Neural cell (in vitro differentiated cells): ENCODE measurements at regions not wholly inside any gene's neighbourhood (a gene's known extent, or its start where the extent isn't known, plus 50 kb on each side); places are given as distances from the start of the nearest gene placed in this dataset.

ENCODE experiments used
- H2AFZ ChIP-seq: fragments of 200-600, 300-800 bp; sonication (generic), shearing (Covaris generic); 2 replicates; pipeline ENCODE4 v1.6.0; 2014; ENCODE audit warnings: low read depth, mild to moderate bottlenecking, antibody characterized with exemption, low read length, moderate library complexity
- H3F3A ChIP-seq: fragments of 200-600 bp; shearing (Covaris generic); 2 replicates; pipeline ENCODE4 v1.6.1; 2016; ENCODE audit warnings: mild to moderate bottlenecking, moderate library complexity, mixed read lengths, antibody characterized with exemption, low read length; ENCODE audit not compliant: insufficient read depth, poor library complexity, severe bottlenecking
- H3K27ac ChIP-seq: fragments of 200-600, 300-800 bp; sonication (generic), shearing (Covaris generic); 2 replicates; pipeline ENCODE4 v1.5.1; 2014; ENCODE audit warnings: mild to moderate bottlenecking, low read length, moderate library complexity
- H3K27me3 ChIP-seq: fragments of 300-800, 200-600 bp; sonication (generic), shearing (Covaris generic); 2 replicates; pipeline ENCODE4 v1.6.0; 2014; ENCODE audit warnings: mild to moderate bottlenecking, low read depth, low read length, moderate library complexity; ENCODE audit not compliant: insufficient read depth
- H3K36me3 ChIP-seq: fragments of 300-800, 200-600 bp; sonication (generic), shearing (Covaris generic); 2 replicates; pipeline ENCODE4 v1.5.1; 2014; ENCODE audit warnings: mild to moderate bottlenecking, antibody characterized with exemption, low read length, moderate library complexity; ENCODE audit not compliant: insufficient read depth
- H3K4me2 ChIP-seq: fragments of 300-800, 200-600 bp; sonication (generic), shearing (Covaris generic); 2 replicates; pipeline ENCODE4 v1.6.0; 2014; ENCODE audit warnings: mild to moderate bottlenecking, low read length
- H3K4me3 ChIP-seq: fragments of 300-800, 200-600 bp; sonication (generic), shearing (Covaris generic); 2 replicates; pipeline ENCODE4 v1.5.1; 2014; ENCODE audit warnings: mild to moderate bottlenecking, low read length, moderate library complexity
- H3K79me2 ChIP-seq: fragments of 200-600 bp; shearing (Covaris generic); replicated peaks from 2 replicates; pipeline ENCODE4 v1.6.0; 2014; ENCODE audit warnings: mild to moderate bottlenecking, low read length, moderate library complexity; ENCODE audit not compliant: insufficient read depth
- H3K9ac ChIP-seq: fragments of 300-800, 200-600 bp; sonication (generic), shearing (Covaris generic); 2 replicates; pipeline ENCODE4 v1.6.1; 2016; ENCODE audit warnings: mild to moderate bottlenecking, low read length, mixed read lengths
- H3K9me2 ChIP-seq: fragments of 200-600 bp; shearing (Covaris generic); 2 replicates; pipeline ENCODE4 v1.6.1; 2016; ENCODE audit warnings: mild to moderate bottlenecking, low read length, mixed read lengths; ENCODE audit not compliant: insufficient read depth
- H3K9me3 ChIP-seq: fragments of 200-600, 300-800 bp; sonication (generic), shearing (Covaris generic); 2 replicates; pipeline ENCODE4 v1.6.1; 2016; ENCODE audit warnings: mild to moderate bottlenecking, mixed run types, low read length, moderate library complexity, mixed read lengths
- H4K20me1 ChIP-seq: fragments of 200-600 bp; shearing (Covaris generic); 2 replicates; pipeline ENCODE4 v1.6.1; 2016; ENCODE audit warnings: mild to moderate bottlenecking, mixed run types; ENCODE audit not compliant: insufficient read depth
- CTCF ChIP-seq: fragments of 450-650 bp; IDR thresholded peaks from 2 replicates; pipeline ENCODE4 v1.5.1; 2014; ENCODE audit warnings: antibody characterized with exemption, mild to moderate bottlenecking, moderate library complexity; ENCODE audit not compliant: poor library complexity, severe bottlenecking
- EP300 ChIP-seq: fragments of 450-650 bp; conservative IDR thresholded peaks from 2 replicates; pipeline ENCODE4 v1.6.1; 2014; ENCODE audit warnings: antibody characterized with exemption, mild to moderate bottlenecking, moderate library complexity; ENCODE audit not compliant: poor library complexity, severe bottlenecking
- EZH2 ChIP-seq: fragments of 200-600, 300-800 bp; shearing (Covaris generic), sonication (generic); IDR thresholded peaks from 2 replicates; pipeline ENCODE4 v1.6.1; 2014; ENCODE audit warnings: antibody characterized with exemption, low read length, borderline replicate concordance, mild to moderate bottlenecking; ENCODE audit not compliant: insufficient read depth, poor library complexity, severe bottlenecking
- MXI1 ChIP-seq: fragments of 450-650 bp; conservative IDR thresholded peaks from 2 replicates; pipeline ENCODE4 v1.6.1; 2014; ENCODE audit warnings: antibody characterized with exemption, mild to moderate bottlenecking; ENCODE audit not compliant: poor library complexity, severe bottlenecking
- POLR2AphosphoS5 ChIP-seq: IDR thresholded peaks from 2 replicates; pipeline ENCODE4 v1.6.1; 2012
- RAD21 ChIP-seq: fragments of 450-650 bp; conservative IDR thresholded peaks from 2 replicates; pipeline ENCODE4 v1.6.1; 2014; ENCODE audit warnings: antibody characterized with exemption, mild to moderate bottlenecking, moderate library complexity
- SMC3 ChIP-seq: fragments of 450-650 bp; conservative IDR thresholded peaks from 2 replicates; pipeline ENCODE4 v1.6.1; 2014; ENCODE audit warnings: antibody characterized with exemption, mild to moderate bottlenecking, moderate library complexity; ENCODE audit not compliant: poor library complexity
- TAF1 ChIP-seq: IDR thresholded peaks from 2 replicates; pipeline ENCODE4 v1.6.1; 2012; ENCODE audit warnings: low read depth
- TF ChIP-seq, protein P1 (sequence below): IDR thresholded peaks from 2 replicates; pipeline ENCODE4 v1.6.1; 2012; ENCODE audit warnings: borderline replicate concordance

- Histone ChIP-seq H3K27ac (no peak overlapping the region), H3K27me3 (no peaks in the 10 kb centered on the region), H3K9ac (no peak overlapping the region), H3K9me3 (no peaks in the 10 kb centered on the region), H4K20me1 (no peaks in the 10 kb centered on the region), H2AFZ (no peak overlapping the region), H3F3A (no peaks in the 10 kb centered on the region), H3K4me2 (no peak overlapping the region), H3K79me2 (no peaks in the 10 kb centered on the region), H3K36me3 (peaks cover 19% of the 10 kb centered on the region), H3K4me3 (no peak overlapping the region), H3K9me2 (no peaks in the 10 kb centered on the region)
- no peak for TF ChIP-seq RAD21
- TF ChIP-seq CTCF: no peak
- TF ChIP-seq, protein P1, sequence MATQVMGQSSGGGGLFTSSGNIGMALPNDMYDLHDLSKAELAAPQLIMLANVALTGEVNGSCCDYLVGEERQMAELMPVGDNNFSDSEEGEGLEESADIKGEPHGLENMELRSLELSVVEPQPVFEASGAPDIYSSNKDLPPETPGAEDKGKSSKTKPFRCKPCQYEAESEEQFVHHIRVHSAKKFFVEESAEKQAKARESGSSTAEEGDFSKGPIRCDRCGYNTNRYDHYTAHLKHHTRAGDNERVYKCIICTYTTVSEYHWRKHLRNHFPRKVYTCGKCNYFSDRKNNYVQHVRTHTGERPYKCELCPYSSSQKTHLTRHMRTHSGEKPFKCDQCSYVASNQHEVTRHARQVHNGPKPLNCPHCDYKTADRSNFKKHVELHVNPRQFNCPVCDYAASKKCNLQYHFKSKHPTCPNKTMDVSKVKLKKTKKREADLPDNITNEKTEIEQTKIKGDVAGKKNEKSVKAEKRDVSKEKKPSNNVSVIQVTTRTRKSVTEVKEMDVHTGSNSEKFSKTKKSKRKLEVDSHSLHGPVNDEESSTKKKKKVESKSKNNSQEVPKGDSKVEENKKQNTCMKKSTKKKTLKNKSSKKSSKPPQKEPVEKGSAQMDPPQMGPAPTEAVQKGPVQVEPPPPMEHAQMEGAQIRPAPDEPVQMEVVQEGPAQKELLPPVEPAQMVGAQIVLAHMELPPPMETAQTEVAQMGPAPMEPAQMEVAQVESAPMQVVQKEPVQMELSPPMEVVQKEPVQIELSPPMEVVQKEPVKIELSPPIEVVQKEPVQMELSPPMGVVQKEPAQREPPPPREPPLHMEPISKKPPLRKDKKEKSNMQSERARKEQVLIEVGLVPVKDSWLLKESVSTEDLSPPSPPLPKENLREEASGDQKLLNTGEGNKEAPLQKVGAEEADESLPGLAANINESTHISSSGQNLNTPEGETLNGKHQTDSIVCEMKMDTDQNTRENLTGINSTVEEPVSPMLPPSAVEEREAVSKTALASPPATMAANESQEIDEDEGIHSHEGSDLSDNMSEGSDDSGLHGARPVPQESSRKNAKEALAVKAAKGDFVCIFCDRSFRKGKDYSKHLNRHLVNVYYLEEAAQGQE: no peak
- no peak for TF ChIP-seq TAF1
- TF ChIP-seq MXI1: no peak
- TF ChIP-seq POLR2AphosphoS5: no peak
- TF ChIP-seq EZH2: no peak
- no peak for TF ChIP-seq EP300
- TF ChIP-seq SMC3: no peak
Measured at GRCh38 chr3:124420392-124420791, 309.9 kb upstream of the UMPS start.

- H3K9me2 ChIP-seq: no peaks in the 10 kb centered on the region
- no peaks in the 10 kb centered on the region for H3K79me2 ChIP-seq
- H3K36me3 ChIP-seq: peaks cover 23% of the 10 kb centered on the region
- no peak overlapping the region for H3K4me3 ChIP-seq
- no peaks in the 10 kb centered on the region for H3K9me3 ChIP-seq
- no peak overlapping the region for H3K4me2 ChIP-seq
- no peaks in the 10 kb centered on the region for H3K27me3 ChIP-seq
- H2AFZ ChIP-seq: no peak overlapping the region
- no peak overlapping the region for H3K9ac ChIP-seq
- no peak for TF ChIP-seq RAD21
- TF ChIP-seq EZH2: no peak
- no peak for TF ChIP-seq TAF1
- no peak for TF ChIP-seq EP300
- TF ChIP-seq MXI1: no peak
- no peaks in the 10 kb centered on the region for H4K20me1 ChIP-seq
- no peak overlapping the region for H3K27ac ChIP-seq
- H3F3A ChIP-seq: no peaks in the 10 kb centered on the region
Measured at GRCh38 chr3:124422805-124423204, 307.4 kb upstream of the UMPS start.

DNA sequence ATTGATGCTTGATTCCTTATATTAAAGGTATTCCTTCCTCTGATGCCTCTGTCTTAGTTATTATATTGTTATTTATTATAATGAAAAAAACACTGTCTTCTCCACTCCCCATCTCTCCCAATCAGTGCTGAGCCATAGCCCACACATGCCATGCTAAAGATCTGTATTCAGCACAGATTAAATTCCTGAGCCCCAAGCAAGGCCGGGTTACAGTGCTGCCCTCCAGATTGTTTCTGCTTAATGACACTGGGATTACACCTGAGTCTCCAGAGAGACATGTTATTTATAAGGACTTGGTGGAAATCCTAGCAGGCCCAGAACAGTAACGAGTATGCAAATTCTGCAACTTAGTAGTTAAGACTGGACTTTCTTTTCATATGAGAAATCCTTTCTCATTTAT, 305.9 kb upstream of the UMPS start:
- Histone ChIP-seq H3K4me3 (no peak overlapping the region), H3K4me2 (no peak overlapping the region), H4K20me1 (no peaks in the 10 kb centered on the region), H3K9me2 (no peaks in the 10 kb centered on the region), H3K9me3 (no peaks in the 10 kb centered on the region), H3F3A (no peaks in the 10 kb centered on the region), H3K9ac (no peak overlapping the region), H3K27ac (no peak overlapping the region), H3K36me3 (peaks cover 27% of the 10 kb centered on the region), H3K79me2 (no peaks in the 10 kb centered on the region), H3K27me3 (no peaks in the 10 kb centered on the region), H2AFZ (no peak overlapping the region)
- TF ChIP-seq SMC3 (no peak), POLR2AphosphoS5 (no peak), CTCF (no peak), EP300 (no peak), RAD21 (no peak), EZH2 (no peak)
